ENCODE measurements at regions not wholly inside any gene's neighbourhood (a gene's known extent, or its start where the extent isn't known, plus 50 kb on each side); places are given as distances from the start of the nearest gene placed in this dataset.

DNA sequence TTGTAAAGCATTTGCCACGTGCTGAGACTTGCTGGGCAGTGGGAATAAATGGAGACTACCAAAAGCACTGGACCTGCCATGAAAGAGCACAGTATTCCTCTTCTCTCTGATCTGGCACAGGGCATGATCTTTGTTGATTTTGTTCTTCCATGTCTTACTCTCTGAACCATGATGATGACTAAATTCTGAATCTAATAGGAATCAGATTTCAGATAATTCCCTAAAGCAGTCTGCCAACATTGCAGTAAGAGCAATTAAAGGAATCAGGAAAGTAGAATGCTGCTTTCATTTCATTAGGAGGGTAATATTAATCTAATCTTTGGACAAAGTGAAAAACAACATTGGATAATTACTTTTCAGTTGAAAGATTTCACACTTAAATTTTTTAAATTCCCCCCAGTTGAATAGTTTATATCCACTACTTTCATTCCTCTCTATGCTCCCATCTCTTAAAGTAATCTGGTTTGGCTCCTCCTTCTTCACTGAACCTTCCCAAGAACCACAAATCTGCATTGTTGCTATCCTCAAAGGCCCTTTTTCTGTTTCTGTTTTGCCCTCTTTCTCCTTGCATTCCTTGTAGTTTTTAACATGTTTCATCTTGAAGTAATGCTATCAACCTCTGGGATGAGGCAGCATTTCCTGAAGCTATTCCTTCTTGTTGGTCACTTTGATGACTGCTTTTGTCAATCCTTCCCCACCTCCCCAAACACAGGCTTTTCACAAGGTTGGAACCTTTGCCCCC, 243.2 kb upstream of the TENT5A start:
- Histone ChIP-seq H3K36me3 (ENCODE audit: control insufficient read depth, insufficient read depth, low read length) (no peaks in the 10 kb centered on the region), H3K4me3 (ENCODE audit: low read depth in 2 of 2, low read length in 2 of 2) (no peak overlapping the region), H3K9me3 (ENCODE audit: control insufficient read depth, insufficient read depth, low read depth, low read length) (no peaks in the 10 kb centered on the region), H3K4me1 (ENCODE audit: control insufficient read depth, insufficient read depth, low read length) (no peaks in the 10 kb centered on the region), H3K27ac (ENCODE audit: low read length) (no peak overlapping the region), H3K27me3 (ENCODE audit: control insufficient read depth, insufficient read depth, low read length) (no peaks in the 10 kb centered on the region)
- BruUV-seq (replicated peaks) = no TSS peak
- ChIA-PET POLR2A (no interaction called here), CTCF (no interaction called here)
- TF ChIP-seq TCF7L2 (IDR thresholded peaks at IDR 0.05; ENCODE audit: low read depth, low read length) (no peak), SIN3A (IDR thresholded peaks at IDR 0.05; ENCODE audit: borderline replicate concordance, insufficient read depth, low read depth, low read length) (no peak), POLR2AphosphoS5 (IDR thresholded peaks at IDR 0.05; ENCODE audit: low read depth, low read length) (no peak)
- TF ChIP-seq, protein P1, sequence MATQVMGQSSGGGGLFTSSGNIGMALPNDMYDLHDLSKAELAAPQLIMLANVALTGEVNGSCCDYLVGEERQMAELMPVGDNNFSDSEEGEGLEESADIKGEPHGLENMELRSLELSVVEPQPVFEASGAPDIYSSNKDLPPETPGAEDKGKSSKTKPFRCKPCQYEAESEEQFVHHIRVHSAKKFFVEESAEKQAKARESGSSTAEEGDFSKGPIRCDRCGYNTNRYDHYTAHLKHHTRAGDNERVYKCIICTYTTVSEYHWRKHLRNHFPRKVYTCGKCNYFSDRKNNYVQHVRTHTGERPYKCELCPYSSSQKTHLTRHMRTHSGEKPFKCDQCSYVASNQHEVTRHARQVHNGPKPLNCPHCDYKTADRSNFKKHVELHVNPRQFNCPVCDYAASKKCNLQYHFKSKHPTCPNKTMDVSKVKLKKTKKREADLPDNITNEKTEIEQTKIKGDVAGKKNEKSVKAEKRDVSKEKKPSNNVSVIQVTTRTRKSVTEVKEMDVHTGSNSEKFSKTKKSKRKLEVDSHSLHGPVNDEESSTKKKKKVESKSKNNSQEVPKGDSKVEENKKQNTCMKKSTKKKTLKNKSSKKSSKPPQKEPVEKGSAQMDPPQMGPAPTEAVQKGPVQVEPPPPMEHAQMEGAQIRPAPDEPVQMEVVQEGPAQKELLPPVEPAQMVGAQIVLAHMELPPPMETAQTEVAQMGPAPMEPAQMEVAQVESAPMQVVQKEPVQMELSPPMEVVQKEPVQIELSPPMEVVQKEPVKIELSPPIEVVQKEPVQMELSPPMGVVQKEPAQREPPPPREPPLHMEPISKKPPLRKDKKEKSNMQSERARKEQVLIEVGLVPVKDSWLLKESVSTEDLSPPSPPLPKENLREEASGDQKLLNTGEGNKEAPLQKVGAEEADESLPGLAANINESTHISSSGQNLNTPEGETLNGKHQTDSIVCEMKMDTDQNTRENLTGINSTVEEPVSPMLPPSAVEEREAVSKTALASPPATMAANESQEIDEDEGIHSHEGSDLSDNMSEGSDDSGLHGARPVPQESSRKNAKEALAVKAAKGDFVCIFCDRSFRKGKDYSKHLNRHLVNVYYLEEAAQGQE (IDR thresholded peaks at IDR 0.05; ENCODE audit: insufficient read depth in 1 of 2, low read depth in 2 of 2, low read length in 1 of 2) = no peak
- TF ChIP-seq, protein P2, sequence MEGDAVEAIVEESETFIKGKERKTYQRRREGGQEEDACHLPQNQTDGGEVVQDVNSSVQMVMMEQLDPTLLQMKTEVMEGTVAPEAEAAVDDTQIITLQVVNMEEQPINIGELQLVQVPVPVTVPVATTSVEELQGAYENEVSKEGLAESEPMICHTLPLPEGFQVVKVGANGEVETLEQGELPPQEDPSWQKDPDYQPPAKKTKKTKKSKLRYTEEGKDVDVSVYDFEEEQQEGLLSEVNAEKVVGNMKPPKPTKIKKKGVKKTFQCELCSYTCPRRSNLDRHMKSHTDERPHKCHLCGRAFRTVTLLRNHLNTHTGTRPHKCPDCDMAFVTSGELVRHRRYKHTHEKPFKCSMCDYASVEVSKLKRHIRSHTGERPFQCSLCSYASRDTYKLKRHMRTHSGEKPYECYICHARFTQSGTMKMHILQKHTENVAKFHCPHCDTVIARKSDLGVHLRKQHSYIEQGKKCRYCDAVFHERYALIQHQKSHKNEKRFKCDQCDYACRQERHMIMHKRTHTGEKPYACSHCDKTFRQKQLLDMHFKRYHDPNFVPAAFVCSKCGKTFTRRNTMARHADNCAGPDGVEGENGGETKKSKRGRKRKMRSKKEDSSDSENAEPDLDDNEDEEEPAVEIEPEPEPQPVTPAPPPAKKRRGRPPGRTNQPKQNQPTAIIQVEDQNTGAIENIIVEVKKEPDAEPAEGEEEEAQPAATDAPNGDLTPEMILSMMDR (IDR thresholded peaks at IDR 0.05) = no peak
- intact Hi-C loops (cut with micrococcal nuclease; ENCODE audit: unreplicated experiment) = no loop called here
- in situ Hi-C loops (cut with HindIII; ENCODE audit: low pct_unique_long_range_greater_than_20kb, low sequenced_read_pairs) = no loop called here
- DNase-seq (ENCODE audit: low read depth, low spot score) (no peak), ATAC-seq (no peak)

DNA sequence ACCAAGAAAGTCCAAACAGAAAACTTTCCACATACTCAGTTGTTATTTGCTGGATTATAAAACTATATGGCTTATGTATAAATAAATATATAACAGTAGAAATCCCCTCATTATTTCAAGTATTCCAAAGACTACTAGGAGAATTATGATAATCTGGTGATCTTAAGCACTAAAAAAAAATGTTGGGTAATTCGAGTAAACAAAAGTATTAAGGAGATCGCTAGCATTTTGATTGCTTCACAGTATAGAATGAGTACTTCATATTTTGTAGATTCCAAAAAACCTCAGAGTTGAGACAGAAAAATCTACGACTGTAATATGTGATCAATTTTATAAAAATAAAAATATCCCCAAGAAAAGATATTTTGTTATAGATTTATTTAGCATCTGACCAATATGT, 236.4 kb upstream of the TENT5A start:
- Histone ChIP-seq H3K4me1 (ENCODE audit: control insufficient read depth, insufficient read depth, low read length) (no peaks in the 10 kb centered on the region), H3K27ac (ENCODE audit: low read length) (no peak overlapping the region), H3K27me3 (ENCODE audit: control insufficient read depth, insufficient read depth, low read length) (no peaks in the 10 kb centered on the region), H3K9me3 (ENCODE audit: control insufficient read depth, insufficient read depth, low read depth, low read length) (no peaks in the 10 kb centered on the region), H3K4me3 (ENCODE audit: low read depth in 2 of 2, low read length in 2 of 2) (no peak overlapping the region), H3K36me3 (ENCODE audit: control insufficient read depth, insufficient read depth, low read length) (no peaks in the 10 kb centered on the region)
- ATAC-seq (no peak), DNase-seq (ENCODE audit: low read depth, low spot score) (no peak)
- in situ Hi-C loops (cut with HindIII; ENCODE audit: low pct_unique_long_range_greater_than_20kb, low sequenced_read_pairs) (no loop called here), intact Hi-C loops (cut with micrococcal nuclease; ENCODE audit: unreplicated experiment) (no loop called here)
- no peak for TF ChIP-seq SIN3A (IDR thresholded peaks at IDR 0.05; ENCODE audit: borderline replicate concordance, insufficient read depth, low read depth, low read length)
- TF ChIP-seq, protein P1 (IDR thresholded peaks at IDR 0.05; ENCODE audit: insufficient read depth in 1 of 2, low read depth in 2 of 2, low read length in 1 of 2) = no peak
- POLR2A ChIA-PET = no interaction called here
- CTCF ChIA-PET = no interaction called here
- BruUV-seq (replicated peaks) = no TSS peak

All from Panc1 (cell line).